ENCODE measurements at regions not wholly inside any gene's neighbourhood (a gene's known extent, or its start where the extent isn't known, plus 50 kb on each side); places are given as distances from the start of the nearest gene placed in this dataset.

DNA sequence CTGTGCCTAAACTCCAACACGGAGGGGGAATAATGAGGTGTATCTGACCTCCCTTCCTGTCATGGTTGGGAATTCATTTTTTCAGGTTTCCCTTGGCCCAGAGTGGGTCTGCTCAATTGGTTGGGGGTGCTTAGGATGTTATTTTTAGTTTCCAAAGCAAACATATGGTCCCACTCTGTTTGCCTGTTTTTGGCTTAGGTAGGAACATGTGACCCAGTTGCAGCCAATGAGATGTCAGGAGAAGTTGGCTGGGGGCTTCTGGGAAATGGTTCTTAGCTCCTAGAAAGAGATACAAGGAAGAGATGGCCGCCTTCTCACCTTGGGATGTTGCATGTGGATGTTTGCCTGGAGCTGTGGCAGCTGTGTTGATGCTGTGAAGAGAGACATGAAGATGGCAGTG lies 147.9 kb upstream of the RFLNA start:
- Histone ChIP-seq H3K36me3 (no peaks in the 10 kb centered on the region), H3K9me3 (peaks cover 0 to 11% (median 10%) of the 10 kb centered on the region in 3 donors), H3K4me3 (no peak overlapping the region), H3K27me3 (peaks cover 0 to 2% of the 10 kb centered on the region in 2 donors), H3K27ac (no peak overlapping the region), H3K4me1 (no peaks in the 10 kb centered on the region)
- intact Hi-C loops (cut with DNase I; ENCODE audit: low total_unique reads), result no loop called here
- TF ChIP-seq, protein P1, sequence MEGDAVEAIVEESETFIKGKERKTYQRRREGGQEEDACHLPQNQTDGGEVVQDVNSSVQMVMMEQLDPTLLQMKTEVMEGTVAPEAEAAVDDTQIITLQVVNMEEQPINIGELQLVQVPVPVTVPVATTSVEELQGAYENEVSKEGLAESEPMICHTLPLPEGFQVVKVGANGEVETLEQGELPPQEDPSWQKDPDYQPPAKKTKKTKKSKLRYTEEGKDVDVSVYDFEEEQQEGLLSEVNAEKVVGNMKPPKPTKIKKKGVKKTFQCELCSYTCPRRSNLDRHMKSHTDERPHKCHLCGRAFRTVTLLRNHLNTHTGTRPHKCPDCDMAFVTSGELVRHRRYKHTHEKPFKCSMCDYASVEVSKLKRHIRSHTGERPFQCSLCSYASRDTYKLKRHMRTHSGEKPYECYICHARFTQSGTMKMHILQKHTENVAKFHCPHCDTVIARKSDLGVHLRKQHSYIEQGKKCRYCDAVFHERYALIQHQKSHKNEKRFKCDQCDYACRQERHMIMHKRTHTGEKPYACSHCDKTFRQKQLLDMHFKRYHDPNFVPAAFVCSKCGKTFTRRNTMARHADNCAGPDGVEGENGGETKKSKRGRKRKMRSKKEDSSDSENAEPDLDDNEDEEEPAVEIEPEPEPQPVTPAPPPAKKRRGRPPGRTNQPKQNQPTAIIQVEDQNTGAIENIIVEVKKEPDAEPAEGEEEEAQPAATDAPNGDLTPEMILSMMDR (IDR thresholded peaks at IDR 0.05), result no peak
- no peak for DNase-seq

DNA sequence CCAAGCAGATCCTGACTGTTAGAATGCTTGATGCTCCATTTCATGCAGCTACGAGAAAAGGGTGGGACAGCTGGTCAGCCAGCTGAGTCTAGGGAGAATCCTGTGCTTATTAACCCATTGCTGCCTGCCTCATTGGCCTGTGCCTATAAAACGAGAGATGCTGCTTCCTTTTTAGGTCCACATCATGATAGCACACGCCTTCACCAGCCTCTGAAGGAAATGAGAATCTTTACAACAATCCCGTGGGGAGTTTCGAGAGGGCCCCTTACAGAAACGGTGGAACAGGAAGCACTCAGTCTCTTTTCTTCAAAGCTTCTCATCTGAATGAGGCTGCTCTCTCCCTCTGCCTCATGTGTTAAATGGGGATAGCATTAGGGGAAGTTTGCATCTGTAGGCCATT lies 147.3 kb upstream of the RFLNA start:
- DNase-seq, result no peak
- intact Hi-C loops (cut with DNase I; ENCODE audit: low total_unique reads), result no loop called here
- H3K27ac ChIP-seq, result no peak overlapping the region
- H3K9me3 ChIP-seq, result peaks cover 0 to 6% (median 5%) of the 10 kb centered on the region in 3 donors
- no peaks in the 10 kb centered on the region for H3K27me3 ChIP-seq
- no peaks in the 10 kb centered on the region for H3K4me1 ChIP-seq
- no peaks in the 10 kb centered on the region for H3K36me3 ChIP-seq
- TF ChIP-seq, protein P1 (IDR thresholded peaks at IDR 0.05), result no peak
- H3K4me3 ChIP-seq, result no peak overlapping the region

DNA sequence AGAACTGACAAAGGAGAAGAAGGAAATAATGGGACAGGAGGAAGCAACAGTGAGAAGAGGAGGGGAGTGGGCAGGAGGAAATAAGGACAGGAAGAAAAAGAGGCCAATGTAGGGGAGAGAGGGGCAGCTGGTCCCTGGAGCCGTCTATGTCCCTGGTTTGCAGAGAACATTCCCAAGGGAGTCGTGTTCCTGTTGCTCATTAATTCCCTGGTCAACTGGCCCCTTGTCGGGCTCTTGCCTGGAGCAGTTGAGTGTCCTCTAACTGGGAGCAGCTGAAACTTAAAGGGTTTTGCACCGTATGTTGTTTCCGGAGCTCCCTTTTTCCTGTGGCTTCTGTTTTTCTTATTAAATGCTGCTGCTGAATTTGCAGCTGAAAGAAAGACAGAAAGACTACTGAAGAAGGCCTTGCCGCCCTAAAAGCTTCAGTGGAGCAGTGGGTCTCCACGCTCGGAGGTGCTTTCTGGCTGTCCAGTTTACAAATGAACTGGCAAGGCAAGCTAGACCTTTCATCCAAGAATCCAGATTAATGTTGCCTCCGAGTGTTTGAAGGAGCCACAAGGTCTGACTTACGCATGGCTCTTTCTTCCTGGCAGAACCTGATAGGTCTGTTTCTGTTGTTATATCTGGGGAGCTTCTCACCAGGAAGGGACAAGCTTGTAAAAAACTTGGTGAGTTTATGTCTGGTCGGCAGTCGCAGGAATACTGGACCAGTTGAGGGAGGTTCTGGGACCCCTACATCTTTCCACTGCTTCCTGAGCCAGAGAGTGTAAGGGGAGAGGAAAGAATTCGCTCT lies 146.2 kb upstream of the RFLNA start:
- no peak overlapping the region for H3K4me3 ChIP-seq
- H3K9me3 ChIP-seq, result peaks cover 0 to 6% (median 0%) of the 10 kb centered on the region in 3 donors
- no peaks in the 10 kb centered on the region for H3K36me3 ChIP-seq
- H3K27ac ChIP-seq, result no peak overlapping the region
- no peaks in the 10 kb centered on the region for H3K4me1 ChIP-seq
- intact Hi-C loops (cut with DNase I; ENCODE audit: low total_unique reads), result no loop called here
- H3K27me3 ChIP-seq, result no peaks in the 10 kb centered on the region
- no peak for DNase-seq
- TF ChIP-seq, protein P1 (IDR thresholded peaks at IDR 0.05), result no peak

DNA sequence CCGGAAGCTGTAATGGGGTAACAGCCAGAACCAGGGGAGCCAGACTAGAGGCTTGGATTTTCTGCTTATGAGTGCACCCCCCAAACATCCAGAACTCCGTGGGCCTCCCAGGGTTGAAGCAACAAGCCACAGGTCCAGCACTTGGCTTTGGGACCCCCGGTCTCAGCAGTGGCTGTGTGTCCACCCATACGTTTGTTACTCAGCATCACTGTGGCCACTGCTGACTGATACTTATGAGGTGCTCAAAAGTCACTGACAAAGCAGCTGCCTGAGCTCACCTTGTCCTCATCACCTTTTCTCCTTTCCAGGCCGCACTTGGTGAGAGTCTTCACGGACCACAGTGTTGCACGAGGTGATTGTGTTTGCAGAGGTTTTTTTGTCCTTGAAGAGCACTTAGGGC lies 145.6 kb upstream of the RFLNA start:
- H3K27me3 ChIP-seq, result no peaks in the 10 kb centered on the region
- H3K27ac ChIP-seq, result no peak overlapping the region
- peaks cover 0 to 6% (median 0%) of the 10 kb centered on the region in 3 donors for H3K9me3 ChIP-seq
- TF ChIP-seq, protein P1 (IDR thresholded peaks at IDR 0.05), result no peak
- H3K36me3 ChIP-seq, result no peaks in the 10 kb centered on the region
- intact Hi-C loops (cut with DNase I; ENCODE audit: low total_unique reads), result no loop called here
- H3K4me3 ChIP-seq, result no peak overlapping the region
- no peaks in the 10 kb centered on the region for H3K4me1 ChIP-seq
- DNase-seq, result no peak

DNA sequence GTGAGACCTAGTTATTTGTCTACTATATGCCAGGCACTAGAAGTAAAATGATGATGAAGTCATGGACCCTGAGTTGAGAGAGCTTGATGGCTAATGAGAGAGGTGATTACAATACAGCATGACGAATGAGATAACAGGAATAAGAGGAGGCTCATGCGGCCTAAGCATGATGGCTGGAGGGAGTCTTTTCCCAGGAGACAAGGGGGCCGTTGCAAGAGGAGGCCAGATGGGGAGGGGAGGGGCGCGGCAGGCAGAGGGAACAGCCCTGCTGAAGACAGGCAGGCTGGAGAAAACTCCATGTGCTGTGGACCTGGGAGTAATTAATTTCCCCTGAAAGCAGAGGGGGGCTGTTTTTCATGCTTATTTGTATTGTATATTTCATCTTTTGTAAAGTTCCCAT lies 144.7 kb upstream of the RFLNA start:
- no peak for DNase-seq
- no peaks in the 10 kb centered on the region for H3K36me3 ChIP-seq
- TF ChIP-seq, protein P1 (IDR thresholded peaks at IDR 0.05), result no peak
- no peak overlapping the region for H3K4me3 ChIP-seq
- H3K4me1 ChIP-seq, result no peaks in the 10 kb centered on the region
- no peaks in the 10 kb centered on the region for H3K27me3 ChIP-seq
- no peak overlapping the region for H3K27ac ChIP-seq
- intact Hi-C loops (cut with DNase I; ENCODE audit: low total_unique reads), result no loop called here
- peaks cover 0 to 6% (median 0%) of the 10 kb centered on the region in 3 donors for H3K9me3 ChIP-seq
